BLaER1 (cell line): ENCODE measurements at regions not wholly inside any gene's neighbourhood (a gene's known extent, or its start where the extent isn't known, plus 50 kb on each side); places are given as distances from the start of the nearest gene placed in this dataset.

Experiments used
- H3K27ac ChIP-seq: shearing (Covaris generic); formaldehyde crosslinking; 2 replicates; pipeline ENCODE4 v1.8.1; 2022
- H3K27me3 ChIP-seq: shearing (Covaris generic); formaldehyde crosslinking; 2 replicates; pipeline ENCODE4 v1.8.1; 2022
- H3K36me3 ChIP-seq: shearing (Covaris generic); formaldehyde crosslinking; 2 replicates; pipeline ENCODE4 v1.8.1; 2022
- H3K4me1 ChIP-seq: shearing (Covaris generic); formaldehyde crosslinking; 2 replicates; pipeline ENCODE4 v1.8.1; 2022
- H3K4me2 ChIP-seq: shearing (Covaris generic); formaldehyde crosslinking; 2 replicates; pipeline ENCODE4 v1.8.1; 2022
- H3K4me3 ChIP-seq: shearing (Covaris generic); formaldehyde crosslinking; 2 replicates; pipeline ENCODE4 v1.8.1; 2022
- H3K9ac ChIP-seq: shearing (Covaris generic); formaldehyde crosslinking; 2 replicates; pipeline ENCODE4 v1.8.1; 2022
- H3K9me3 ChIP-seq: shearing (Covaris generic); formaldehyde crosslinking; 2 replicates; pipeline ENCODE4 v1.8.1; 2022
- H4K20me1 ChIP-seq: shearing (Covaris generic); formaldehyde crosslinking; 2 replicates; pipeline ENCODE4 v1.8.1; 2022
- Cebpa-rat ChIP-seq: shearing (Covaris generic); IDR thresholded peaks from 2 replicates; pipeline ENCODE4 v1.8.1; 2022

DNA sequence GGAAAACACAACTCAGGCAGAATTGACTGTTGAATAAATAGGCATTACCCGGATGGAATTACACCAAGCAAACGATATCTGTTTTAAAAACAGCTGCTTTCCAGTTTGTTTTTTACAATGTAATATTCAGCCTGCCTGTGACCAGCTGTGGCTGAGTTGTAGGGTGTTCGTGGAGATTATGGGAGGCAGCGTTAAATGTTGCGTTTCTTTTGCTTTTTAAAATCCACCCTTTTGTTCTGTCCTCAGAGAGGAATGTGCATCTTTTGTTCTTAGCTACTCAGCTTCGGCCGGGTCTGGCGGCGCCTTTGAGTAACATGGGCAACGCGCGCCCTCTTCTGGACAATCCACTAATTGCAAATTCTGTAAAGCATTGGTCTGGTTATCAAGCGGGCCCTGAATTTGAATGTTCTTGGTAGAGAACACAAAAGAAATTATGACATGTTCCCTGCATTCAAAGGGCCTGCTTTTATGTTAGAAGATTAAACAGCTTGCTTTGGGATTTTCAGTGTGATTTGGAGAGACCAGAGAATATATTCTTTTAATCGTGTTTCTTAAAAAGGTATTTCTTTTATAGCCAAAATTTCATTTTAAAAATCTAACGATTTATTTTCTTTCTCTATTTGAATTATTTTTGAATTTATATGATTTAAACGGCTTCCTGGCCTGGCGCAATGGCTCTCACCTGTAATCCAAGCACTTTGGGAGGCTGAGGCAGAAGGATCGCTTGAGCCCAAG, 76.3 kb upstream of the TRIM2 start:
- no peaks in the 10 kb centered on the region for H3K36me3 ChIP-seq
- no peaks in the 10 kb centered on the region for H3K9me3 ChIP-seq
- H4K20me1 ChIP-seq: no peaks in the 10 kb centered on the region
- H3K4me1 ChIP-seq: 0 out of 2 replicates have a peak, but pooled peaks cover 9% of the 10 kb centered on the region
- H3K27me3 ChIP-seq: no peaks in the 10 kb centered on the region
- H3K4me3 ChIP-seq: no peak overlapping the region
- H3K9ac ChIP-seq: no peak overlapping the region
- H3K27ac ChIP-seq: no peak overlapping the region
- no peak overlapping the region for H3K4me2 ChIP-seq
- no peak for TF ChIP-seq Cebpa-rat

GRCh38 chr4:153131596-153131995, 72.6 kb upstream of the TRIM2 start:
- Histone ChIP-seq H4K20me1 (no peaks in the 10 kb centered on the region), H3K9ac (no peak overlapping the region), H3K9me3 (no peaks in the 10 kb centered on the region), H3K27ac (no peak overlapping the region), H3K27me3 (no peaks in the 10 kb centered on the region), H3K4me3 (no peak overlapping the region), H3K36me3 (no peaks in the 10 kb centered on the region), H3K4me1 (peaks cover 30% of the 10 kb centered on the region), H3K4me2 (no peak overlapping the region)
- TF ChIP-seq Cebpa-rat: no peak

GRCh38 chr4:153137159-153137558, 67.1 kb upstream of the TRIM2 start:
- H3K36me3 ChIP-seq: no peaks in the 10 kb centered on the region
- H3K27me3 ChIP-seq: no peaks in the 10 kb centered on the region
- no peak overlapping the region for H3K9ac ChIP-seq
- peaks cover 79% of the 10 kb centered on the region for H3K4me1 ChIP-seq
- TF ChIP-seq Cebpa-rat: no peak
- H3K4me3 ChIP-seq: no peak overlapping the region
- no peaks in the 10 kb centered on the region for H4K20me1 ChIP-seq
- peak overlapping the region; percentile 61; the same call in 1 of the 2 replicates for H3K4me2 ChIP-seq
- H3K27ac ChIP-seq: no peak overlapping the region
- H3K9me3 ChIP-seq: no peaks in the 10 kb centered on the region

DNA sequence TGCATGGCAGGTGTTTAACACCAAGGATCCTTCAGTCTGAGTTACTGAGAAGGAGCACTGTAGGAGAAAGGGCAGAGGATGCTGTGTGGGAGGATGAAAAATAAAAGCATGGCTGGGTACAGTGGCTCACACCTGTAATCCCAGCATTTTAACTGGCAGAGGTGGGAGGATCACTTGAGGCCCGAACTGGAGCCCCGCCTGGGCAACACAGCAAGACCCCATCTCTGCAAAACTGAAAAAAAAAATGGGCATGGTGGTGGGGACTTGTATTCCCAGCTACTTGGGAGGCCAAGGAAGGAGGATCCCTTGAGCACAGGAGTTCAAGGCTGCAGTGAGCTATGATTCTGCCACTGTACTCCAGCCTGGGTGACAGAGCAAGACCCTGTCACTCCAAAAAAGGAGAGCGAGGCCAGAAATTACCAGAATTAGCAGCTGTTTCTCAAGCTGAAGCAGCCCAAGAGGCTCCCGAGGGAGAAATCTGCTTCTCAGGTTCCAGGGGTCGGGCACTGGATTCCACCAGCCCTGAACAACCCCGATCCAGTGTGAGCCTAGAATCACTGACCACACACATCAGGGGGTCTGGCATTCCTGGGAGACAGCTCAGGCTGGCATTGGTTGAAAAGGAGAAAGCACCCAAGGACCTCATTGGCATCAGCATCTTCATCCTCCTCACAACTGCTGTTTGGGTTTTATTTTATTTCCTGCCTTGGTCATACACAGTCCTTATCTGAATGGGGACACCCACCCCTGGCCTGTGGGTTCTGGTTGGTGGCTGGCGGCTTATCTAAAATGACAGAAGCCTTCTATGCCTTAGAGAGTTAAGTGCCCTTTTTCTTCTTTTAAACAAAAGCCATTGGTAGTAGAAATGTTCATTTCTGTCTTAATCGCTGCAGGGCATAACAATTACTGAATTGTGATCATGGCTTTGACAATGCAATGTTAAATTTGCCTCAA, 66.3 kb upstream of the TRIM2 start:
- H3K4me1 ChIP-seq: peaks cover 82% of the 10 kb centered on the region
- peak overlapping the region; percentile 61 for H3K4me2 ChIP-seq

GRCh38 chr4:153138736-153139135, 65.5 kb upstream of the TRIM2 start:
- Histone ChIP-seq H3K4me2 (peak overlapping the region; percentile 61), H3K4me3 (no peak overlapping the region), H3K4me1 (peaks cover 83% of the 10 kb centered on the region), H4K20me1 (no peaks in the 10 kb centered on the region), H3K36me3 (no peaks in the 10 kb centered on the region), H3K27ac (no peak overlapping the region), H3K9me3 (no peaks in the 10 kb centered on the region), H3K27me3 (no peaks in the 10 kb centered on the region), H3K9ac (no peak overlapping the region)
- peak; percentile 91 for TF ChIP-seq Cebpa-rat

More for the DNA sequence above, 66.3 kb upstream of the TRIM2 start:
- Histone ChIP-seq H3K36me3 (no peaks in the 10 kb centered on the region), H3K27ac (no peak overlapping the region), H3K9ac (no peak overlapping the region; the same call in 1 of the 2 replicates), H3K9me3 (no peaks in the 10 kb centered on the region), H3K4me3 (no peak overlapping the region), H4K20me1 (no peaks in the 10 kb centered on the region), H3K27me3 (no peaks in the 10 kb centered on the region)
- TF ChIP-seq Cebpa-rat: no peak

DNA sequence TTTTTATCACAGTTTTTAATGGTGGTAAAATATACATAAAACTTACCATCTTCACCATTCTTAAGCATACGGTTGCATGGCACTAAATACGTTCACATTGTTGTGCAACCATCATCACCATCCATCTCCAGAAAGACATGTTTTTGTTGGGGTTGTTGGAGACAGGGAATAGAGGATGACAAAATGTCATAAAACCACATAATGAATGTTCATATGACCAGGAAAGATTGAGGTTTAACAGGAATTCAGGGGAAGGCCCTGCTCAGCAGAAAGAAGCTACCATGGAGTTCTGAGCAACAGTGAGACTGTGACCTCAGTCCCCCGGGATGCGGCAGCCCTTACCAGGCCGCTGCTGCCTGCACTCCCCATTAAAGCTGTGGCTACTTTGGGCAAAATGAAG, 63.9 kb upstream of the TRIM2 start:
- H3K9ac ChIP-seq: no peak overlapping the region
- H3K27me3 ChIP-seq: no peaks in the 10 kb centered on the region
- H3K4me3 ChIP-seq: no peak overlapping the region
- no peaks in the 10 kb centered on the region for H3K36me3 ChIP-seq
- peak overlapping the region; percentile 49 for H3K4me2 ChIP-seq
- no peak for TF ChIP-seq Cebpa-rat
- no peaks in the 10 kb centered on the region for H4K20me1 ChIP-seq
- peaks cover 78% of the 10 kb centered on the region for H3K4me1 ChIP-seq
- no peak overlapping the region for H3K27ac ChIP-seq
- H3K9me3 ChIP-seq: no peaks in the 10 kb centered on the region

DNA sequence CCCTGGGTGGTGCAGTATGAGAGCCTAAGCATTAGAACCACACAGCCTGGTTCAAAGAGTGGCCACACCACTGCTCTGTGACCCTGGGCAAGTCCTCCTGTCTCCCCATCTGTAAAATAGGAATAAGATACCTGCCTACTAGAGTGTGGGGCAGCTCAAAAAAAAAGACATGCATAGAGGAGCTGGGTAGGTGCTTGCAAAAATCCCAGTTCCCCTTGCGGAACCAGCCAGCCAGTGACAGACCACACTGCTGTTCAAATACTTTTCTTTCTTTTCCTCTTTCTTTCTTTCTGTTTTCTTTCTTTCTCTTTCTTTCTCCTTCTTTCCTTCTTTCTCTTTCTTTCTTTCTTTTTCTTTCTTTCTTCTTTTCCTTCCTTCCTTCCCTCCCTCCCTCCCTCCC, 63.0 kb upstream of the TRIM2 start:
- no peak overlapping the region for H3K9ac ChIP-seq
- H3K9me3 ChIP-seq: no peaks in the 10 kb centered on the region
- no peak overlapping the region for H3K27ac ChIP-seq
- H3K4me1 ChIP-seq: peaks cover 78% of the 10 kb centered on the region
- no peaks in the 10 kb centered on the region for H3K36me3 ChIP-seq
- H4K20me1 ChIP-seq: no peaks in the 10 kb centered on the region
- no peak overlapping the region for H3K4me3 ChIP-seq
- no peaks in the 10 kb centered on the region for H3K27me3 ChIP-seq
- H3K4me2 ChIP-seq: peak overlapping the region; percentile 49; the same call in 1 of the 2 replicates
- TF ChIP-seq Cebpa-rat: no peak

DNA sequence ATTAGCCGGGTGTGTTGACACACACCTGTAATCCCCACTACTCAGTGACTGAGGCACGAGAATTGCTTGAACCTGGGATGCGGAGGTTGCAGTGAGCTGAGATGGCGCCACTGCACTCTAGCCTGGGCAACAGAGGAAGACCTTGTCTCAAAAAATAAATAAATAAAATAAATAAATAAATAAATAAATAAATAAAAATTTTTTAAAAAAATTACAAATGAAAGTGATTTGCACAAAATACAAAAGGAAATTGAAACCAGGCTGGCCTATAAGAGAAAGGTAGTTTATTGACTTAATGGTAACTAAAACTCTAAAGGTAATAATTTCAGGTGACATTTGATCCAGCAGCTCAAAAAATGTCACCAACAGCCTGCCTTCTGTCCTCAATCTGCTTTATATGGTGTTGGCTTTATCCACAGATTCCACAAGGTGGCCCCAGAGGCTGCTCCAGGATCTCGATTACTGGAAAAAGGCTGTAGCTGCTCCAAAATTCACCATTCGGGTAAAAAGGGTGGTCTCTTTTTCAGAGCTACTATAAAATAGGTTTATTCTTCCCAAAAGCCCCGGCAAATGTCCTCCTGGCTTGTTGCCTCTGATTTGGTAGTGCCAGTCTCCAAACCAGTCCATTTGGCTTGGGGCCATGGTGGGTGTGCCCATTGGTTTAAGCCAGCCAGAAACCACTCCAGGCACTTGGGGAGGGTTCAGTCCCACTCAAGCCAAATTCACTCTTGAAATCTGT, 61.4 kb upstream of the TRIM2 start:
- Histone ChIP-seq H3K27ac (no peak overlapping the region), H3K9ac (no peak overlapping the region), H3K4me3 (no peak overlapping the region), H3K36me3 (no peaks in the 10 kb centered on the region), H3K4me1 (peaks cover 71% of the 10 kb centered on the region), H3K27me3 (no peaks in the 10 kb centered on the region), H4K20me1 (no peaks in the 10 kb centered on the region), H3K9me3 (no peaks in the 10 kb centered on the region), H3K4me2 (peak overlapping the region; percentile 53)
- no peak for TF ChIP-seq Cebpa-rat

GRCh38 chr4:153143527-153144348, 60.5 kb upstream of the TRIM2 start:
- no peaks in the 10 kb centered on the region for H3K36me3 ChIP-seq
- no peaks in the 10 kb centered on the region for H3K27me3 ChIP-seq
- H3K9me3 ChIP-seq: no peaks in the 10 kb centered on the region
- H3K27ac ChIP-seq: no peak overlapping the region
- no peak for TF ChIP-seq Cebpa-rat
- no peak overlapping the region for H3K9ac ChIP-seq
- peak overlapping the region; percentile 53 for H3K4me2 ChIP-seq
- H3K4me3 ChIP-seq: no peak overlapping the region
- H3K4me1 ChIP-seq: peaks cover 64% of the 10 kb centered on the region
- H4K20me1 ChIP-seq: no peaks in the 10 kb centered on the region
